Uterus (tissue), 2 donors: ENCODE measurements at regions not wholly inside any gene's neighbourhood (a gene's known extent, or its start where the extent isn't known, plus 50 kb on each side); places are given as distances from the start of the nearest gene placed in this dataset.

Experiments
- POLR2A ChIP-seq, 2 donors: fragments of 450-650 bp; IDR thresholded peaks; one replicate each; pipeline ENCODE4 v1.6.1; 2016; ENCODE audit warnings: antibody characterized with exemption in 2 of 2, mild to moderate bottlenecking in 1 of 2, moderate library complexity in 1 of 2
- TF ChIP-seq, protein P1 (sequence below), 4 experiments: fragments of 200-600 bp in 2 of 4; fragments of 450-650 bp in 2 of 4; sonication (generic) in 2 of 4; IDR thresholded peaks; one replicate each; pipeline ENCODE4 v1.5.1; 2016 to 2019; ENCODE audit warnings: antibody characterized with exemption in 4 of 4, mild to moderate bottlenecking in 2 of 4, moderate library complexity in 1 of 4

DNA sequence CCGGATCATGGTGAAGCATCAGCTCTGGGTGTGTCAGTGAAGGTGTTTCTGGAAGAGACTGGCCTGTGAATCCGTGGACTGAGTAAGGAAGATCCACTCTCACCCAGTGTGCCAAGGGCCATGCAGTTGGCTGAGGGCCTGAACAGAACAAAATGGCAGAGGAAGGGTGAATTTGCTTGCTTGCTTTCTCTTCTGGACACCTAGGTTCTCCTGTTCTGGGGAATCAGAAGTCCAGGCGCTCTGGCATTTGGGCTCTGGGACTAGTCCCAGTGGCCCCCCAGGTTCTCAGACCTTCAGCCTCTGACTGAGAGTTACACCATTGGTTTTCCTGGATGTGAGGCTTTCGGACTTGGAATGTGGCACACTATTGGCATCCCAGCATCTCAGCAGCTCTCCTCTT is 1170.8 kb downstream of the TBC1D22A start:
- TF ChIP-seq POLR2A (IDR thresholded peaks at IDR 0.05): no peak
- TF ChIP-seq, protein P1, sequence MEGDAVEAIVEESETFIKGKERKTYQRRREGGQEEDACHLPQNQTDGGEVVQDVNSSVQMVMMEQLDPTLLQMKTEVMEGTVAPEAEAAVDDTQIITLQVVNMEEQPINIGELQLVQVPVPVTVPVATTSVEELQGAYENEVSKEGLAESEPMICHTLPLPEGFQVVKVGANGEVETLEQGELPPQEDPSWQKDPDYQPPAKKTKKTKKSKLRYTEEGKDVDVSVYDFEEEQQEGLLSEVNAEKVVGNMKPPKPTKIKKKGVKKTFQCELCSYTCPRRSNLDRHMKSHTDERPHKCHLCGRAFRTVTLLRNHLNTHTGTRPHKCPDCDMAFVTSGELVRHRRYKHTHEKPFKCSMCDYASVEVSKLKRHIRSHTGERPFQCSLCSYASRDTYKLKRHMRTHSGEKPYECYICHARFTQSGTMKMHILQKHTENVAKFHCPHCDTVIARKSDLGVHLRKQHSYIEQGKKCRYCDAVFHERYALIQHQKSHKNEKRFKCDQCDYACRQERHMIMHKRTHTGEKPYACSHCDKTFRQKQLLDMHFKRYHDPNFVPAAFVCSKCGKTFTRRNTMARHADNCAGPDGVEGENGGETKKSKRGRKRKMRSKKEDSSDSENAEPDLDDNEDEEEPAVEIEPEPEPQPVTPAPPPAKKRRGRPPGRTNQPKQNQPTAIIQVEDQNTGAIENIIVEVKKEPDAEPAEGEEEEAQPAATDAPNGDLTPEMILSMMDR (IDR thresholded peaks at IDR 0.05): no peak
